Trophoblast cell (in vitro differentiated cells and primary cell): ENCODE measurements at regions not wholly inside any gene's neighbourhood (a gene's known extent, or its start where the extent isn't known, plus 50 kb on each side); places are given as distances from the start of the nearest gene placed in this dataset.

ENCODE experiments used
- DNase-seq, 2 donors: peaks; one replicate each; pipeline ENCODE4 v3.0.0-alpha.2; 2016
- H2AFZ ChIP-seq: 2 replicates; pipeline ENCODE4 v1.6.1; 2013; ENCODE audit warnings: low read length, moderate library complexity, mild to moderate bottlenecking; ENCODE audit not compliant: insufficient read depth, poor library complexity
- H2AK5ac ChIP-seq: 2 replicates; pipeline ENCODE4 v1.6.1; 2013; ENCODE audit warnings: mild to moderate bottlenecking, low read length
- H2BK120ac ChIP-seq: 2 replicates; pipeline ENCODE4 v1.6.1; 2013; ENCODE audit warnings: low read length, mild to moderate bottlenecking, moderate library complexity; ENCODE audit not compliant: insufficient read depth, poor library complexity
- H2BK12ac ChIP-seq: 2 replicates; pipeline ENCODE4 v1.6.1; 2013; ENCODE audit warnings: mild to moderate bottlenecking, low read length, moderate library complexity
- H2BK5ac ChIP-seq: 2 replicates; pipeline ENCODE4 v1.6.1; 2013; ENCODE audit warnings: low read length, low read depth, moderate library complexity, mild to moderate bottlenecking; ENCODE audit not compliant: poor library complexity
- H3K14ac ChIP-seq: 2 replicates; pipeline ENCODE4 v1.6.1; 2013; ENCODE audit warnings: mild to moderate bottlenecking, low read length
- H3K18ac ChIP-seq: 2 replicates; pipeline ENCODE4 v1.6.1; 2013; ENCODE audit warnings: mild to moderate bottlenecking, low read length
- H3K23ac ChIP-seq: 2 replicates; pipeline ENCODE4 v1.6.1; 2013; ENCODE audit warnings: low read length
- H3K27ac ChIP-seq: 2 replicates; pipeline ENCODE4 v1.5.1; 2013; ENCODE audit warnings: low read depth, mild to moderate bottlenecking, inconsistent platforms, low read length, moderate library complexity
- H3K27me3 ChIP-seq: 2 replicates; pipeline ENCODE4 v1.6.1; 2013; ENCODE audit warnings: inconsistent platforms, mild to moderate bottlenecking, low read length, moderate library complexity; ENCODE audit not compliant: insufficient read depth
- H3K36me3 ChIP-seq, 2 experiments: 1 replicate in 1 of 2; 2 replicates in 1 of 2; pipeline ENCODE4 v1.6.1; 2013; ENCODE audit warnings: low read length in 2 of 2, mild to moderate bottlenecking in 2 of 2, moderate library complexity in 1 of 2; ENCODE audit not compliant: insufficient read depth in 2 of 2, control insufficient read depth in 1 of 2
- H3K4ac ChIP-seq: 2 replicates; pipeline ENCODE4 v1.6.1; 2013; ENCODE audit warnings: low read depth, mild to moderate bottlenecking, low read length, moderate library complexity
- H3K4me1 ChIP-seq, 2 experiments: 1 replicate in 1 of 2; 2 replicates in 1 of 2; pipeline ENCODE4 v1.6.1; 2013; ENCODE audit warnings: low read length in 2 of 2, mild to moderate bottlenecking in 2 of 2, moderate library complexity in 1 of 2; ENCODE audit not compliant: insufficient read depth in 2 of 2, control insufficient read depth in 1 of 2
- H3K4me2 ChIP-seq: 2 replicates; pipeline ENCODE4 v1.6.1; 2013; ENCODE audit warnings: inconsistent platforms, mild to moderate bottlenecking, low read length, moderate library complexity
- H3K4me3 ChIP-seq: 2 replicates; pipeline ENCODE4 v1.5.1; 2013; ENCODE audit warnings: mild to moderate bottlenecking, low read depth, low read length, inconsistent platforms
- H3K79me1 ChIP-seq: one replicate; pipeline ENCODE4 v1.6.1; 2013; ENCODE audit warnings: low read length
- H3K79me2 ChIP-seq: 2 replicates; pipeline ENCODE4 v1.6.1; 2013; ENCODE audit warnings: low read length, mild to moderate bottlenecking; ENCODE audit not compliant: control insufficient read depth, insufficient read depth, poor library complexity
- H3K9ac ChIP-seq: 2 replicates; pipeline ENCODE4 v1.6.1; 2013; ENCODE audit warnings: mild to moderate bottlenecking, low read length
- H3K9me3 ChIP-seq: 2 replicates; pipeline ENCODE4 v1.6.1; 2013; ENCODE audit warnings: low read depth, mild to moderate bottlenecking, control low read depth, inconsistent platforms, low read length; ENCODE audit not compliant: insufficient read depth
- H4K12ac ChIP-seq: 2 replicates; pipeline ENCODE4 v1.6.1; 2013; ENCODE audit warnings: low read depth, mild to moderate bottlenecking, low read length, moderate library complexity
- H4K8ac ChIP-seq: 2 replicates; pipeline ENCODE4 v1.6.1; 2013; ENCODE audit warnings: low read depth, mild to moderate bottlenecking, low read length, moderate library complexity
- H4K91ac ChIP-seq: one replicate; pipeline ENCODE4 v1.6.1; 2013; ENCODE audit warnings: low read depth, mild to moderate bottlenecking, low read length, moderate library complexity
- WGBS: extraction: QIAGEN DNeasy Blood & Tissue Kit; methylation state at CpG from one replicate; pipeline ENCODE4 v1.1.7; 2013; ENCODE audit warnings: missing lambda C conversion rate; ENCODE audit not compliant: insufficient read length, insufficient coverage; ENCODE audit errors: extremely low coverage; 5-methylcytosine and 5-hydroxymethylcytosine counted together

DNA sequence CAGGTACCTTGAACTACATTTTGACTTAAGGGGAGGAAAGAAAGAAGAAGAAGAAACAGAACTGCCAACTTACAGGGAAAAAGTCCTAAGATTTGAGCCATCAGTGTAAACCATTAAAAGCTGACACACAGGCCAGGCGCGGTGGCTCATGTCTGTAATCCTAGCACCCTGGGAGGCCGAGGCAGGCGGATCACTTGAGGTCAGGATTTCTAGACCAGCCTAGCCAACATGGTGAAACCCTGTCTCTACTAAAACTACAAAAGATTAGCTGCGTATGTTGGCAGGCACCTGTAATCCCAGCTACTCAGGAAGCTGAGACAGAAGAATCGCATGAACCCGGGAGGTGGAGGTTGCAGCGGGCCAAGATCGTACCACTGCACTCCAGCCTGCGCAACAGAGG, 389.7 kb upstream of the FAM241A start:
- no peak overlapping the region for H2BK5ac ChIP-seq
- no CpG with 5 or more reads among the region's 10 CpGs for WGBS
- no peaks in the 10 kb centered on the region for H3K79me2 ChIP-seq
- no peak overlapping the region for H3K18ac ChIP-seq
- no peak overlapping the region for H4K91ac ChIP-seq
- H3K9ac ChIP-seq, result no peak overlapping the region
- no peaks in the 10 kb centered on the region for H3K79me1 ChIP-seq
- no peak overlapping the region for H2AFZ ChIP-seq
- no peaks in the 10 kb centered on the region for H3K27me3 ChIP-seq
- no peak overlapping the region for H3K4ac ChIP-seq
- no peak overlapping the region for H3K23ac ChIP-seq
- no peak overlapping the region for H3K27ac ChIP-seq
- no peaks in the 10 kb centered on the region for H3K9me3 ChIP-seq
- no peaks in the 10 kb centered on the region for H3K4me1 ChIP-seq
- no peak overlapping the region for H3K4me3 ChIP-seq
- H2BK120ac ChIP-seq, result no peak overlapping the region
- DNase-seq, result no peak
- H2AK5ac ChIP-seq, result no peak overlapping the region
- H2BK12ac ChIP-seq, result no peak overlapping the region
- no peaks in the 10 kb centered on the region for H3K36me3 ChIP-seq
- no peak overlapping the region for H4K8ac ChIP-seq
- no peak overlapping the region for H3K4me2 ChIP-seq
- no peak overlapping the region for H4K12ac ChIP-seq
- H3K14ac ChIP-seq, result no peak overlapping the region

DNA sequence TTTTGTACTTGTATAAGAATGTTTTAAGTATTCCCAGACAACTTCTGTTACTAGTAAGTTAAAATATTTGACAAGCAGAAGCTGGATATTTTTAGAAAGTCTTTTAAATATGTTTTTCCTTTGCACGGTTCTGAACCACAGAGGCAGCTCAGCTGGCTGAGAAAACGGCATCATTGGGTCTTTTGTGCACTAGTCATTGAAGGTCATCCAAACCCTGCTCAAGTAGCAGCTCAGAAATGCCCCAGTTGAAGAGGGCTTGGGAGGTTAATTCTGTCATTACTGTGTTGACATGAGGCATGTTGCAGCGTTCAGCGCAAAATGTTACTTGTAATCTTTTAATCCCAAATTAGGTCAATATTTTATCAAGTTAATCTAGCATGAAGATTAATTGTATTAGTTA, 383.7 kb upstream of the FAM241A start:
- Histone ChIP-seq H3K9ac (no peak overlapping the region), H3K4me2 (no peak overlapping the region), H3K9me3 (no peaks in the 10 kb centered on the region), H2AFZ (no peak overlapping the region), H2BK5ac (no peak overlapping the region), H3K27ac (no peak overlapping the region), H3K27me3 (no peaks in the 10 kb centered on the region), H3K14ac (no peak overlapping the region), H2BK12ac (no peak overlapping the region), H3K4me1 (no peaks in the 10 kb centered on the region), H3K4ac (no peak overlapping the region), H3K23ac (no peak overlapping the region), H3K4me3 (no peak overlapping the region), H4K8ac (no peak overlapping the region), H2AK5ac (no peak overlapping the region), H4K12ac (no peak overlapping the region), H3K36me3 (no peaks in the 10 kb centered on the region), H3K79me1 (no peaks in the 10 kb centered on the region), H4K91ac (no peak overlapping the region), H3K18ac (no peak overlapping the region), H3K79me2 (no peaks in the 10 kb centered on the region), H2BK120ac (no peak overlapping the region)
- no CpG with 5 or more reads among the region's 4 CpGs for WGBS
- no peak for DNase-seq

DNA sequence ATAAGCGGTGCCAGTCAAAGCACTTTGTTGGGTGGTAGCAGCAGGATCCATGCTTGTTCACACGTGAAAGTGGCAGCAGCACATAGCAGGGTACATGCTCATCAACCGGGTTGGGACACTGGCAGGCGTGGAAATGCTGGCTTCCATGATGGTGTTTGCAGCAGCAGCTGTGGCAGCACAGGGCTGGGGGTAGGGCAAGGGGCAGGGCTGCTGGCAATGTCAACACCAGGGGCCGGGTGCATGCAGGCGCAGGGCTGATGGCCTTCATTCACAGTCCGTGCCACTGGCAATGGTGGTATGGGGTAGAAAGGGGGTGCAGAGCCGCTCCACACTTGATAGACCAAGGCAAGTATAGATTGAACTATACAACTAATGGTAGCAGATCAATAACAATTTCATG, 374.7 kb upstream of the FAM241A start:
- Histone ChIP-seq H2BK12ac (no peak overlapping the region), H3K4me1 (no peaks in the 10 kb centered on the region), H4K12ac (no peak overlapping the region), H3K79me1 (no peaks in the 10 kb centered on the region), H3K4me2 (no peak overlapping the region), H3K27me3 (no peaks in the 10 kb centered on the region), H4K91ac (no peak overlapping the region), H3K9ac (no peak overlapping the region), H2AFZ (no peak overlapping the region), H2BK5ac (no peak overlapping the region), H2AK5ac (no peak overlapping the region), H3K4me3 (peak overlapping the region; percentile 33), H2BK120ac (no peak overlapping the region), H3K4ac (no peak overlapping the region), H3K27ac (no peak overlapping the region), H3K14ac (no peak overlapping the region), H4K8ac (no peak overlapping the region), H3K36me3 (no peaks in the 10 kb centered on the region), H3K9me3 (no peaks in the 10 kb centered on the region), H3K79me2 (no peaks in the 10 kb centered on the region), H3K23ac (no peak overlapping the region), H3K18ac (no peak overlapping the region)
- no CpG with 5 or more reads among the region's 8 CpGs for WGBS
- DNase-seq, result no peak

DNA sequence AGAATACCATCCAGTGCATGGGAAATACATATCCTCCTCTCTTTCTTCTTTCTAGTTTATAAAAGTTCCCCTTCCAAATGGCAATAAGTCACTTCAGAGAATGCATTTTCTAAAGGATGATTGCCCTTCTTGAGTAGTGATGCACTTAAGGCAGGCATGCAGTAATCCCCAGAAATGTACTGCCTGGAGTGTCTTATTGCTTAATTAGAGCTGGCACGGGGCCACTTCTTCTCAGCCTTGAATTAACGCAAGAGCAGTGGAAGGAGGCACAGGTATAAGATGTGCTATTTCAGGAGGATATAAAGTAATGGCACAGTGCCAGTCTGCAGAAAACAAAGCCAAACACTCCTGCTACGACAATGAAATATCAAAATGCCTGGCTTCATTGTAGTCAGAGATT, 371.4 kb upstream of the FAM241A start:
- Histone ChIP-seq H3K18ac (no peak overlapping the region), H4K8ac (no peak overlapping the region), H3K36me3 (no peaks in the 10 kb centered on the region), H3K14ac (no peak overlapping the region), H3K79me1 (no peaks in the 10 kb centered on the region), H2AK5ac (no peak overlapping the region), H3K4ac (no peak overlapping the region), H4K12ac (no peak overlapping the region), H3K9ac (no peak overlapping the region), H3K23ac (no peak overlapping the region), H2BK5ac (no peak overlapping the region), H3K4me1 (no peaks in the 10 kb centered on the region), H3K4me3 (no peak overlapping the region), H3K79me2 (no peaks in the 10 kb centered on the region), H4K91ac (no peak overlapping the region), H3K27me3 (no peaks in the 10 kb centered on the region), H3K27ac (no peak overlapping the region), H3K4me2 (no peak overlapping the region), H2AFZ (no peak overlapping the region), H3K9me3 (no peaks in the 10 kb centered on the region), H2BK120ac (no peak overlapping the region), H2BK12ac (no peak overlapping the region)
- no CpG with 5 or more reads among the region's 3 CpGs for WGBS
- peak; percentile 9 to 15 for DNase-seq
